Endodermal cell (in vitro differentiated cells): ENCODE measurements at regions not wholly inside any gene's neighbourhood (a gene's known extent, or its start where the extent isn't known, plus 50 kb on each side); places are given as distances from the start of the nearest gene placed in this dataset.

Experiments used
- DNase-seq: peaks from one replicate; pipeline ENCODE4 v3.0.0-alpha.2; 2017
- H3K27ac ChIP-seq: 2 replicates; pipeline ENCODE4 v1.5.1; 2013; ENCODE audit warnings: mild to moderate bottlenecking, low read depth, low read length, moderate library complexity
- H3K27me3 ChIP-seq: 2 replicates; pipeline ENCODE4 v1.6.1; 2013; ENCODE audit warnings: mild to moderate bottlenecking, low read length, moderate library complexity; ENCODE audit not compliant: insufficient read depth, control insufficient read depth, poor library complexity, severe bottlenecking
- H3K36me3 ChIP-seq: 2 replicates; pipeline ENCODE4 v1.7.0; 2013; ENCODE audit warnings: mild to moderate bottlenecking, low read length, moderate library complexity; ENCODE audit not compliant: control insufficient read depth, insufficient read depth
- H3K4me1 ChIP-seq: one replicate; pipeline ENCODE4 v1.7.0; 2013; ENCODE audit warnings: low read length; ENCODE audit not compliant: control insufficient read depth, insufficient read depth
- H3K4me3 ChIP-seq: 2 replicates; pipeline ENCODE4 v1.5.1; 2013; ENCODE audit warnings: mild to moderate bottlenecking, low read length, moderate library complexity
- H3K9ac ChIP-seq: 2 replicates; pipeline ENCODE4 v1.6.1; 2013; ENCODE audit warnings: mild to moderate bottlenecking, low read length, moderate library complexity; ENCODE audit not compliant: poor library complexity, severe bottlenecking; ENCODE audit errors: extremely low read depth
- H3K9me3 ChIP-seq: 2 replicates; pipeline ENCODE4 v1.6.1; 2013; ENCODE audit warnings: mild to moderate bottlenecking, low read length, moderate library complexity; ENCODE audit not compliant: control insufficient read depth
- H3K27ac Mint-ChIP-seq: 2 replicates; pipeline ENCODE4 v1.8.0; 2020; ENCODE audit warnings: mixed read lengths
- H3K27me3 Mint-ChIP-seq: 2 replicates; pipeline ENCODE4 v1.8.0; 2021; ENCODE audit warnings: mild to moderate bottlenecking, mixed read lengths; ENCODE audit not compliant: insufficient read depth
- H3K36me3 Mint-ChIP-seq: 2 replicates; pipeline ENCODE4 v1.8.0; 2020; ENCODE audit warnings: low read depth, mixed read lengths
- H3K4me1 Mint-ChIP-seq: 2 replicates; pipeline ENCODE4 v1.8.0; 2020; ENCODE audit warnings: mixed read lengths
- H3K4me3 Mint-ChIP-seq: 2 replicates; pipeline ENCODE4 v1.8.0; 2020; ENCODE audit warnings: mild to moderate bottlenecking, moderate library complexity, mixed read lengths
- H3K9me3 Mint-ChIP-seq: 2 replicates; pipeline ENCODE4 v1.8.0; 2020; ENCODE audit warnings: mild to moderate bottlenecking, mixed read lengths
- WGBS, 2 experiments: methylation state at CpG; one replicate each; pipeline versions ENCODE4 v1.1.5 to v1.1.7; 2013; ENCODE audit warnings: missing lambda C conversion rate in 2 of 2, mixed read lengths in 1 of 2; ENCODE audit not compliant: insufficient coverage in 1 of 2, insufficient read length in 1 of 2; 5-methylcytosine and 5-hydroxymethylcytosine counted together
- TF ChIP-seq, protein P1 (sequence below): fragments of 200-600 bp; sonication (generic); conservative IDR thresholded peaks from 2 replicates; pipeline ENCODE4 v1.5.0; 2021; ENCODE audit warnings: antibody characterized with exemption, mild to moderate bottlenecking

DNA sequence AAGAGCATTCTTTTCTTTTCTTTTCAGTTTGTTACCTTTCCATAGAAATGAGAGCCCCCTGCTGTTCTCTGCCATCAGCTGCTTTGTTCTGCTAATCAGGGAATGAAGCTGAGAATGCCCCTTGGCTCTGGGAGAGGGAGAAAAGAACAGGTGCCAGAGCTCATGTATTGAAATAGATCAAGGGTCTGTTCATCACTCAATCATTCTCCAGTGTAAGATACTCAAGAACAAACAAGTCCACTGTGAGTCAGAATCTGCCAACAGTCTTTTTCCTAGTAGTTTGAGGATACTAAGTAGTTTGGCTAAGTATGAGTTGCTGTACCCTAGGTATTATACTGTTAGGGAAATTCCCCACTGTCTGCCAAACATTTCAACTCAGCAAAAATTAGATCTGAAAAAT lies 144.3 kb downstream of the RTL3 start:
- H3K27ac Mint-ChIP-seq: peak overlapping the region; percentile 27

DNA sequence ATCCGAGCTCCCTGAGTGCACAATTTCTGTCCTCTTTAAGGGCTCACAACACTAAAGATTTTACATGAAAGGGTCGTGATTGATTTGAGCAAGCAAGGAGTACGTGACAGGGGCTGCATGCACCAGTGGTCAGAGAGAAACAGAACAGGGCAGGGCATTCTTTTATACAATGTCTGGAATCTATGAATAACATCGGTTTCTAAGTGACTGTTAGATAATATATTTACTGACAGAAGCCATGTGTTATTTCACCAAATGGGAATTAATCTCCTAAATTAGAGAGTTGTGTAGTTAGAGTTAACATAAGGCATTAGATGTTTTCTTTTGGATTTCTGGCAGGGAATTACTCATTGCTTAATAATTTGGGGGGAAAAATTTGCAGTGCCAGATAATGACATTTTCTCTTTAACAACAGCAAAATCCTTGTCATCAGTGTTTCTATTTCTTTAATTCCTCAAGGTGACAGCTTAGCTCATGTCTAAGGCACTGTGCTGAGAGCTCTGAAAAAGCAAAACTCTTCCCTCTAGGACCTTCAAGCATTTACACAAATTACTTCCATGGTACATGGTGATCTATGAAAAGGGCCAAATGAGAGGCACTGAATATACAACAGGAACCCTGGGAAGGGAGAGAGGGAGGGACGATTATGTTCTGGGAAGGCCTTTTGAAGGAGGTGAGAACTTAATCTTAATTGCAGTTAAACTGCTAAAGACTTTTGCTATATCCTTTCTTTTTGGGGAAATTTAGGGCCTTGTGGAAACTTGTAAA lies 145.0 kb downstream of the RTL3 start:
- no peak for DNase-seq
- no peak overlapping the region for H3K4me3 ChIP-seq
- peaks cover 41% of the 10 kb centered on the region for H3K9me3 Mint-ChIP-seq

More for the DNA sequence above, 144.3 kb downstream of the RTL3 start:
- TF ChIP-seq, protein P1, sequence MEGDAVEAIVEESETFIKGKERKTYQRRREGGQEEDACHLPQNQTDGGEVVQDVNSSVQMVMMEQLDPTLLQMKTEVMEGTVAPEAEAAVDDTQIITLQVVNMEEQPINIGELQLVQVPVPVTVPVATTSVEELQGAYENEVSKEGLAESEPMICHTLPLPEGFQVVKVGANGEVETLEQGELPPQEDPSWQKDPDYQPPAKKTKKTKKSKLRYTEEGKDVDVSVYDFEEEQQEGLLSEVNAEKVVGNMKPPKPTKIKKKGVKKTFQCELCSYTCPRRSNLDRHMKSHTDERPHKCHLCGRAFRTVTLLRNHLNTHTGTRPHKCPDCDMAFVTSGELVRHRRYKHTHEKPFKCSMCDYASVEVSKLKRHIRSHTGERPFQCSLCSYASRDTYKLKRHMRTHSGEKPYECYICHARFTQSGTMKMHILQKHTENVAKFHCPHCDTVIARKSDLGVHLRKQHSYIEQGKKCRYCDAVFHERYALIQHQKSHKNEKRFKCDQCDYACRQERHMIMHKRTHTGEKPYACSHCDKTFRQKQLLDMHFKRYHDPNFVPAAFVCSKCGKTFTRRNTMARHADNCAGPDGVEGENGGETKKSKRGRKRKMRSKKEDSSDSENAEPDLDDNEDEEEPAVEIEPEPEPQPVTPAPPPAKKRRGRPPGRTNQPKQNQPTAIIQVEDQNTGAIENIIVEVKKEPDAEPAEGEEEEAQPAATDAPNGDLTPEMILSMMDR: no peak
- no peak overlapping the region for H3K9ac ChIP-seq
- peak overlapping the region; percentile 85 for H3K27ac ChIP-seq
- H3K9me3 ChIP-seq: peaks cover 5% of the 10 kb centered on the region
- no peak overlapping the region for H3K4me3 ChIP-seq
- no peaks in the 10 kb centered on the region for H3K27me3 ChIP-seq
- Mint-ChIP-seq H3K4me1 (peaks cover 14% of the 10 kb centered on the region), H3K27me3 (no peaks in the 10 kb centered on the region), H3K36me3 (no peaks in the 10 kb centered on the region), H3K4me3 (no peak overlapping the region), H3K9me3 (peaks cover 36% of the 10 kb centered on the region)
- H3K4me1 ChIP-seq: no peaks in the 10 kb centered on the region
- H3K36me3 ChIP-seq: no peaks in the 10 kb centered on the region
- peak; percentile 84 for DNase-seq

DNA sequence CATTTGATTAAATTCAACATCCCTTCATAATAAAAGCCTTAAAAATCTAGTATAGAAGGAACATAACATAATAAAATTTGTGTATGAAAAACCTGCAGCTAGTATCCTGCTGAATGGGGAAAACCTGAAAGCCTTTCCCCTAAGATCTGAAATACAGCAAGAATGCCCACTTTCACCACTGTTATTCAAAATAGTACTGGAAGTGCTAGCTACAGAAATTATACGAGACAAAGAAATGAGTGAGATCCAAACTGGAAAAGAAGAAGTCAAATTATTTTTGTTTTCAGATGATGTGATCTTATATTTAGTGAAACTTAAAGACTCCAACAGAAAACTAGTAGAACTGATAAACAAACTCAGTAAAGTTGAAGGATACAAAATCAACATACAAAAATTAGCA lies 152.9 kb downstream of the RTL3 start:
- Histone ChIP-seq H3K9me3 (no peaks in the 10 kb centered on the region), H3K27ac (no peak overlapping the region), H3K4me3 (no peak overlapping the region), H3K4me1 (no peaks in the 10 kb centered on the region), H3K27me3 (no peaks in the 10 kb centered on the region), H3K36me3 (no peaks in the 10 kb centered on the region), H3K9ac (no peak overlapping the region)
- Mint-ChIP-seq H3K27ac (no peak overlapping the region), H3K9me3 (peaks cover 59% of the 10 kb centered on the region), H3K4me1 (peaks cover 5% of the 10 kb centered on the region), H3K4me3 (no peak overlapping the region), H3K27me3 (no peaks in the 10 kb centered on the region), H3K36me3 (no peaks in the 10 kb centered on the region)
- TF ChIP-seq, protein P1: no peak
- 100% methylated on average over 1 of the region's 1 CpG; no CpG with 5 or more reads in 1 of the 2 experiments for WGBS, 2 experiments
- no peak for DNase-seq

More for the DNA sequence above, 145.0 kb downstream of the RTL3 start:
- H3K9me3 ChIP-seq: peaks cover 5% of the 10 kb centered on the region
- H3K4me1 ChIP-seq: no peaks in the 10 kb centered on the region
- no peak overlapping the region for H3K9ac ChIP-seq
- Mint-ChIP-seq H3K27ac (peak overlapping the region; percentile 27), H3K27me3 (no peaks in the 10 kb centered on the region), H3K4me3 (no peak overlapping the region), H3K4me1 (peaks cover 17% of the 10 kb centered on the region), H3K36me3 (no peaks in the 10 kb centered on the region)
- H3K27ac ChIP-seq: peak overlapping the region; percentile 85
- TF ChIP-seq, protein P1: no peak
- no peaks in the 10 kb centered on the region for H3K27me3 ChIP-seq
- WGBS, 2 experiments: 74% methylated on average over 5 of the region's 5 CpGs; no CpG with 5 or more reads in 1 of the 2 experiments
- H3K36me3 ChIP-seq: no peaks in the 10 kb centered on the region
